Ramos (cell line): ENCODE measurements at regions not wholly inside any gene's neighbourhood (a gene's known extent, or its start where the extent isn't known, plus 50 kb on each side); places are given as distances from the start of the nearest gene placed in this dataset.

Experiments used
- in situ Hi-C: fragments of 300-500 bp; cut with MboI; formaldehyde crosslinking; loops from one replicate; pipeline ENCODE4 v1.14.3; 2022; ENCODE audit warnings: low sequenced_read_pairs; ENCODE audit not compliant: unreplicated experiment

DNA sequence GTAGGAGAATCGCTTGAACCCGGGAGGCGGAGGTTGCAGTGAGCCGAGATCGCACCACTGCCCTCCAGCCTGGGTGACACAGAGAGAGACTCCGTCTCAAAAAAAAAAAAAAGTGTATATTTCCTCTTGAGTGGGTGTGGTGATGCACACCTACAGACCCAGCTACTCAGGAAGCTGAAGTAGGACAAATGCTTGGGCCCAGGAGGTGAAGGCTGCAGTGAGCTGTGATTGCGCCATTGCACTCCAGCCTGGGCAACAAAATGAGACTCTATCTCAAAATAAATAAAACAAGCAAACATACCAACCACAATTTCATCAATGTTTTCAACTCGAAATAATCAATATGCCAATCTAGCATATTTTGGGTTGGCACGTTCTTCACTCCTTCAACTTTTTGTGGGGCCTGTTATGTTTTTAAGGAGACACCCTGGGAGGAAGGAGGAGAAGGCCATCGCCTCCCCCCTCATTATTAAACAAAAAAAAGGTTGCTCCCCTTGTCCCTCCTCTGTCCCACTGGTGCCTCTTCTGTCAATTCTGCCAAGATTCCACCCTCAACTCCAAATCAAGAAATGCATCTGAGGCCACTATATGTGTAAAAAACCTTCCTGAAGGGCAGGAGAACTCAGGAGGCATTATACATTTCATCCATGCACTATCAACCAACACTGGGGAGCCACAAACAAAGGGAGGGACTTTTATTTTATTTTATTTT, 52.4 kb upstream of the ATF7IP2 start:
- in situ Hi-C loops = no loop called here

DNA sequence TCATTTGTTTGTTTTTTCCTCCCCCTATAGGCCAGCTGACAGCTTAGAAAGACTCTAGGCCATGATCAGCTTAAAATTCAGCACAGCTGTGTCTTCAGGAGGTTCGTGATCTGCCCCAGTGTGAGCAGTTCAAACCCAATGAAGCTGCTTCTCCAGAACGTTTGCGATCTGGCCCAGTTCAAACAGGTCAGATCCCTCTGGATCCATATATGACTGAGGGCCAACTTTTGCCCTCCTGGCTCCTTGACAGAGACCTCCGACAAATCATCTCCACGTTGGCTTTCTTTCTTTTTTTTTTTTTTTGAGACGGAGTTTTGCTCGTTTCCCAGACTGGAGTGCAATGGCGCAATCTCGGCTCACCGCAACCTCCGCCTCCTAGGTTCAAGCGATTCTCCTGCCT, 50.2 kb upstream of the ATF7IP2 start:
- in situ Hi-C loops = no loop called here
